ENCODE measurements at regions not wholly inside any gene's neighbourhood (a gene's known extent, or its start where the extent isn't known, plus 50 kb on each side); places are given as distances from the start of the nearest gene placed in this dataset.

- TF ChIP-seq CTCF (IDR thresholded peaks at IDR 0.05) (no peak), POLR2A (IDR thresholded peaks at IDR 0.05) (no peak)
Measured at GRCh38 chr2:167832868-167833287, 414.5 kb downstream of the STK39 start.
